ENCODE measurements at regions not wholly inside any gene's neighbourhood (a gene's known extent, or its start where the extent isn't known, plus 50 kb on each side); places are given as distances from the start of the nearest gene placed in this dataset.

DNA sequence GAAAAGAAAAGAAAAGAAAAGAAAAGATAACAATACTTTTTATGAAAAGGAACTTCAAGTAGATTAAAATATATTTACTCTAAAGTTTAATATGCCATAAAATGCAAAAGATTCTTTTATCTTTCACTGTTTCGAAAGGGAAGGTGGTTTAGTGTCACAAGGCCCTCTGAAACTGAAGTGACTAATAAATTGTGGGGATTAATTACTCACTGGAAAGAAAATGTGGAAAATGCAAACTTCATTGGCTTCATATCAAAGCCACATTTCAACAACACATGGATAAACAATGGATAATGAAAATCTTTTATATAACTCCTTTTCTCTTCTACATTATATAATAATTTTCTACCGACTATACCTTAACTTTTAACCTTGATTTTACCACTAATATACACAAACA is 320.5 kb upstream of the RSPO3 start:
- no peak for DNase-seq (ENCODE audit: low spot score)
- in situ Hi-C loops (cut with MboI; ENCODE audit: low pct_unique_long_range_greater_than_20kb, low sequenced_read_pairs, unreplicated experiment) = loop anchor here (25.0 kb wide), 1 partner anchor 314 kb away; the partner anchor contains the start of gene RSPO3
- TF ChIP-seq CTCF (IDR thresholded peaks at IDR 0.05; ENCODE audit: extremely low read depth, insufficient read depth, missing control alignments) = no peak

- DNase-seq (ENCODE audit: low spot score) = no peak
- no peak for TF ChIP-seq CTCF (IDR thresholded peaks at IDR 0.05; ENCODE audit: extremely low read depth, insufficient read depth, missing control alignments)
- in situ Hi-C loops (cut with MboI; ENCODE audit: low pct_unique_long_range_greater_than_20kb, low sequenced_read_pairs, unreplicated experiment) = no loop called here
Measured at GRCh38 chr6:126803769-126804168, 314.7 kb upstream of the RSPO3 start.

- peak; percentile 65 for TF ChIP-seq CTCF (IDR thresholded peaks at IDR 0.05; ENCODE audit: extremely low read depth, insufficient read depth, missing control alignments)
- in situ Hi-C loops (cut with MboI; ENCODE audit: low pct_unique_long_range_greater_than_20kb, low sequenced_read_pairs, unreplicated experiment) = no loop called here
- peak; percentile 18 for DNase-seq (ENCODE audit: low spot score)
Measured at GRCh38 chr6:126804332-126805064, 314.0 kb upstream of the RSPO3 start.

- in situ Hi-C loops (cut with MboI; ENCODE audit: low pct_unique_long_range_greater_than_20kb, low sequenced_read_pairs, unreplicated experiment) = no loop called here
- TF ChIP-seq CTCF (IDR thresholded peaks at IDR 0.05; ENCODE audit: extremely low read depth, insufficient read depth, missing control alignments) = no peak
- no peak for DNase-seq (ENCODE audit: low spot score)
Measured at GRCh38 chr6:126805861-126806260, 312.6 kb upstream of the RSPO3 start.

GRCh38 chr6:126807876-126808275 is 310.6 kb upstream of the RSPO3 start:
- DNase-seq (ENCODE audit: low spot score) = no peak
- in situ Hi-C loops (cut with MboI; ENCODE audit: low pct_unique_long_range_greater_than_20kb, low sequenced_read_pairs, unreplicated experiment) = no loop called here
- TF ChIP-seq CTCF (IDR thresholded peaks at IDR 0.05; ENCODE audit: extremely low read depth, insufficient read depth, missing control alignments) = no peak

- no peak for TF ChIP-seq CTCF (IDR thresholded peaks at IDR 0.05; ENCODE audit: extremely low read depth, insufficient read depth, missing control alignments)
- in situ Hi-C loops (cut with MboI; ENCODE audit: low pct_unique_long_range_greater_than_20kb, low sequenced_read_pairs, unreplicated experiment) = no loop called here
- no peak for DNase-seq (ENCODE audit: low spot score)
Measured at GRCh38 chr6:126811321-126811720, 307.1 kb upstream of the RSPO3 start.

All from GM13977 (cell line).